H1 (cell line): ENCODE measurements at regions not wholly inside any gene's neighbourhood (a gene's known extent, or its start where the extent isn't known, plus 50 kb on each side); places are given as distances from the start of the nearest gene placed in this dataset.

Source experiments
- CBX8 ChIP-seq: fragments of 300-800, 300-1000 bp; sonication (generic); IDR thresholded peaks from 2 replicates; pipeline ENCODE4 v1.7.1; 2016; ENCODE audit warnings: low read depth, low read length, borderline replicate concordance
- CHD7 ChIP-seq: fragments of 300-600 bp; sonication (generic); IDR thresholded peaks from 2 replicates; pipeline ENCODE4 v1.7.1; 2012; ENCODE audit warnings: low read length, moderate library complexity, mild to moderate bottlenecking, inconsistent platforms; ENCODE audit not compliant: insufficient replicate concordance
- CREB1 ChIP-seq: IDR thresholded peaks from 2 replicates; pipeline ENCODE4 v1.6.1; 2012; ENCODE audit warnings: inconsistent platforms
- CTBP2 ChIP-seq: IDR thresholded peaks from 2 replicates; pipeline ENCODE4 v1.7.0; 2011; ENCODE audit warnings: borderline replicate concordance, mild to moderate bottlenecking, moderate library complexity, mixed read lengths, low read length; ENCODE audit not compliant: insufficient read depth, insufficient read length
- MAFK ChIP-seq: IDR thresholded peaks from 2 replicates; pipeline ENCODE4 v1.6.1; 2012; ENCODE audit warnings: low read depth, mild to moderate bottlenecking, improper control_type of control experiment, low read length
- PHF8 ChIP-seq: fragments of 200-600 bp; sonication (generic); conservative IDR thresholded peaks from 2 replicates; pipeline ENCODE4 v1.7.1; 2012; ENCODE audit warnings: low read depth, mild to moderate bottlenecking, inconsistent platforms, low read length, moderate library complexity
- TCF12 ChIP-seq: IDR thresholded peaks from 2 replicates; pipeline ENCODE4 v1.6.1; 2011; ENCODE audit warnings: low read depth, mild to moderate bottlenecking, low read length
- ZNF274 ChIP-seq: IDR thresholded peaks from 2 replicates; pipeline ENCODE4 v1.7.0; 2012; ENCODE audit warnings: low read length, borderline replicate concordance; ENCODE audit errors: extremely low read depth

DNA sequence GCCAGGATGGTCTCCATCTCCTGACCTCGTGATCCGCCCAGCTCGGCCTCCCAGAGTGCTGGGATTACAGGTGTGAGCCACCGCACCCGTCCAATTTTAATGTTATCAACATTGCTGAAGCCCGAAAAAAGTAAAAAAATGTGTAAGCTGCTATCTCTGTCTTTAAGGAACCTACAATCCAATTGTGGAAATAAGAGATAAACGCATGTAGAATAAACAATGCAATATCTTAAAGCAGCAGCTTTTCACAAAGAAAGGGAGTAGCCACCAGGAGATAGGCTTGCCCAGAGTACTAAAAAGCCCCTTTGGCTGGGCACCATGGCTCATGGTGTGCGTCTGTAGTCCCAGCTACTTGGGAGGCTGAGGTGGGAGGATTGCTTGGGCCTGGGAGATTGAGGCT is 282.9 kb upstream of the LYZL1 start (continued):
- no peak for TF ChIP-seq CHD7
- no peak for TF ChIP-seq PHF8
- TF ChIP-seq CTBP2, result no peak
- TF ChIP-seq CBX8, result no peak
- TF ChIP-seq ZNF274, result no peak
- no peak for TF ChIP-seq TCF12
- TF ChIP-seq MAFK, result no peak
- no peak for TF ChIP-seq CREB1
